Loucy (cell line): ENCODE measurements at regions not wholly inside any gene's neighbourhood (a gene's known extent, or its start where the extent isn't known, plus 50 kb on each side); places are given as distances from the start of the nearest gene placed in this dataset.

Experiments
- H2AFZ ChIP-seq: fragments of 200-600 bp; sonication (generic); 2 replicates; pipeline ENCODE4 v1.6.0; 2016; ENCODE audit warnings: antibody characterized with exemption, mild to moderate bottlenecking, low read length, moderate library complexity
- H3F3A ChIP-seq: fragments of 200-600 bp; 2 replicates; pipeline ENCODE4 v1.6.0; 2016; ENCODE audit warnings: antibody characterized with exemption, low read depth, mild to moderate bottlenecking
- H3K27me3 ChIP-seq: fragments of 200-600 bp; sonication (generic); 2 replicates; pipeline ENCODE4 v1.6.1; 2014; ENCODE audit warnings: low read length, mild to moderate bottlenecking; ENCODE audit not compliant: insufficient read depth, poor library complexity, severe bottlenecking
- H3K36me3 ChIP-seq: fragments of 200-600 bp; sonication (generic); 2 replicates; pipeline ENCODE4 v1.6.1; 2016; ENCODE audit warnings: low read length; ENCODE audit not compliant: insufficient read depth
- H3K4me1 ChIP-seq: fragments of 200-600 bp; sonication (generic); 2 replicates; pipeline ENCODE4 v1.5.1; 2014; ENCODE audit warnings: low read length, mild to moderate bottlenecking; ENCODE audit not compliant: insufficient read depth, poor library complexity, severe bottlenecking
- H3K4me2 ChIP-seq: fragments of 200-600 bp; sonication (generic); 2 replicates; pipeline ENCODE4 v1.6.0; 2014; ENCODE audit warnings: antibody characterized with exemption, low read length, low read depth, mild to moderate bottlenecking; ENCODE audit not compliant: poor library complexity, severe bottlenecking
- H3K4me3 ChIP-seq: fragments of 200-600 bp; sonication (generic); 2 replicates; pipeline ENCODE4 v1.5.1; 2014; ENCODE audit warnings: low read length, mild to moderate bottlenecking, mixed read lengths; ENCODE audit not compliant: poor library complexity, severe bottlenecking
- H3K79me2 ChIP-seq: fragments of 200-600 bp; sonication (generic); 2 replicates; pipeline ENCODE4 v1.6.1; 2014; ENCODE audit warnings: low read length; ENCODE audit not compliant: insufficient read depth
- H3K9ac ChIP-seq: fragments of 200-600 bp; sonication (generic); 2 replicates; pipeline ENCODE4 v1.6.0; 2014; ENCODE audit warnings: mild to moderate bottlenecking, low read depth, low read length, moderate library complexity; ENCODE audit not compliant: poor library complexity, severe bottlenecking
- H3K9me2 ChIP-seq: fragments of 200-600 bp; sonication (generic); replicated peaks from 2 replicates; pipeline ENCODE4 v1.6.1; 2016; ENCODE audit warnings: low read depth, low read length, mixed read lengths
- H3K9me3 ChIP-seq: fragments of 200-600 bp; sonication (generic); 2 replicates; pipeline ENCODE4 v1.6.1; 2014; ENCODE audit warnings: mild to moderate bottlenecking, antibody characterized with exemption, low read length, low read depth; ENCODE audit not compliant: insufficient read depth
- H4K20me1 ChIP-seq: fragments of 200-600 bp; sonication (generic); 2 replicates; pipeline ENCODE4 v1.6.0; 2014; ENCODE audit warnings: antibody characterized with exemption, low read length, mild to moderate bottlenecking; ENCODE audit not compliant: insufficient read depth, poor library complexity, severe bottlenecking
- CTCF ChIP-seq: fragments of 200-600 bp; sonication (generic); conservative IDR thresholded peaks from 2 replicates; pipeline ENCODE4 v1.5.1; 2014; ENCODE audit warnings: mild to moderate bottlenecking, antibody characterized with exemption, low read length
- EZH2phosphoT487 ChIP-seq: fragments of 200-600 bp; IDR thresholded peaks from 2 replicates; pipeline ENCODE4 v1.6.1; 2018; ENCODE audit warnings: antibody characterized with exemption, mild to moderate bottlenecking, moderate library complexity, borderline replicate concordance

GRCh38 chr1:87418048-87418447, 89.4 kb downstream of the LMO4 start:
- Histone ChIP-seq H2AFZ (no peak overlapping the region), H3K4me3 (no peak overlapping the region), H4K20me1 (no peaks in the 10 kb centered on the region), H3K4me2 (no peak overlapping the region), H3F3A (no peaks in the 10 kb centered on the region), H3K36me3 (no peaks in the 10 kb centered on the region), H3K4me1 (no peaks in the 10 kb centered on the region), H3K9ac (no peak overlapping the region), H3K79me2 (no peaks in the 10 kb centered on the region), H3K9me3 (no peaks in the 10 kb centered on the region), H3K9me2 (no peaks in the 10 kb centered on the region), H3K27me3 (no peaks in the 10 kb centered on the region)
- TF ChIP-seq CTCF: no peak
- no peak for TF ChIP-seq EZH2phosphoT487

GRCh38 chr1:87421809-87422208, 93.1 kb downstream of the LMO4 start:
- Histone ChIP-seq H3K36me3 (no peaks in the 10 kb centered on the region), H3F3A (no peaks in the 10 kb centered on the region), H3K4me3 (no peak overlapping the region), H4K20me1 (no peaks in the 10 kb centered on the region), H3K9me3 (no peaks in the 10 kb centered on the region), H3K9me2 (no peaks in the 10 kb centered on the region), H3K4me2 (no peak overlapping the region), H3K27me3 (no peaks in the 10 kb centered on the region), H3K79me2 (no peaks in the 10 kb centered on the region), H2AFZ (no peak overlapping the region), H3K9ac (no peak overlapping the region), H3K4me1 (no peaks in the 10 kb centered on the region)
- TF ChIP-seq EZH2phosphoT487: no peak
- TF ChIP-seq CTCF: no peak

DNA sequence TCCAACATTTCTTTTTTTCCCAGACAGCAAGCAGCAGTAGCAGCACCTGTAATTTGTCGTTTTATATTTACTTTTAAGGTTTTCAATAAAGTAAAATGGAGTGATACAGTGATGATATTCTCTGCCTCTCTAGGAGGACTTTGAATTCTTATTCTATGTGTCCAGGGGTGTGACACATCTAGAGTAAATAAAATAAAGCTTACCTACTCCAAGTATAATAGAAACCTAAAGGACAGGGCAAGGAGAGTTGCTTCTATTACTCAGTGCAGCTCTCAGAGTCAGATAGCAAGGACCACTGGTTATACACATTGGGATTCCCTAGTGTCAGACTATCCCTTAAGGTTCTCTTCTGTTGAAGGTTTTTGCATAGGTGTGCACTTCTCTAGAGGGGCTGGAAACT, 95.9 kb downstream of the LMO4 start:
- no peak for TF ChIP-seq CTCF
- TF ChIP-seq EZH2phosphoT487: no peak

More for the DNA sequence above, 95.9 kb downstream of the LMO4 start:
- Histone ChIP-seq H3F3A (no peaks in the 10 kb centered on the region), H3K36me3 (no peaks in the 10 kb centered on the region), H2AFZ (no peak overlapping the region), H3K4me3 (no peak overlapping the region), H3K9me3 (no peaks in the 10 kb centered on the region), H4K20me1 (no peaks in the 10 kb centered on the region), H3K9me2 (no peaks in the 10 kb centered on the region), H3K27me3 (no peaks in the 10 kb centered on the region), H3K79me2 (no peaks in the 10 kb centered on the region), H3K9ac (no peak overlapping the region), H3K4me1 (no peaks in the 10 kb centered on the region), H3K4me2 (no peak overlapping the region)
